ENCODE measurements at regions not wholly inside any gene's neighbourhood (a gene's known extent, or its start where the extent isn't known, plus 50 kb on each side); places are given as distances from the start of the nearest gene placed in this dataset.

DNA sequence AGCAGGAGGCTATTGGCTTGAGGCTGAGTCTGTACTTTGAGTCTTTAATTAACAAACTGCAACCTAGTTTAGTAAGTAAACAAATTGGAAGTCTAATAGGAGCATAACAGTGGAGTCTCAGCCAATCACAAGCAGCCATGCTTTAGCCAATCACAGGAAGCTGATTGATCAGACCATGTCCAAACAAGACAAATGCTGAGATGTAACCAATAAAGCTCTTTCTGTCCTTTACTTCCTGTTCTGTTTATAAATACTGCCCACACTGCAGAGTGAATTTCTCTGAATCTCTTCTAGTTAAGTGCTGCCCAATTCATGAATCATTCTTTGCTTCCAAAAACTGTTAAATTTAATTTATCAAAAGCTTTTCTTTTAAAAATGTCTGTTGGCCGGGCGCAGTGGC lies 146.6 kb upstream of the DLX2 start:
- TF ChIP-seq GATA1 (IDR thresholded peaks at IDR 0.05; ENCODE audit: low read depth, low read length) = no peak
- TF ChIP-seq POLR2A (IDR thresholded peaks at IDR 0.05; ENCODE audit: low read length) = no peak
